ENCODE measurements at regions not wholly inside any gene's neighbourhood (a gene's known extent, or its start where the extent isn't known, plus 50 kb on each side); places are given as distances from the start of the nearest gene placed in this dataset.

GRCh38 chrX:39175418-39176057, 374.3 kb downstream of the MID1IP1 start:
- no peak overlapping the region for H2BK120ac ChIP-seq (ENCODE audit: low read depth, low read length, poor library complexity, severe bottlenecking)
- no peak overlapping the region for H3K56ac ChIP-seq (ENCODE audit: insufficient read length, low read depth, low read length)
- H2BK15ac ChIP-seq (ENCODE audit: low read depth, low read length), result no peak overlapping the region
- no peaks in the 10 kb centered on the region for H3K27me3 ChIP-seq (ENCODE audit: insufficient read depth, low read length)
- H3K4me2 ChIP-seq (ENCODE audit: insufficient read depth, insufficient read length, low read length), result no peak overlapping the region
- no peak overlapping the region for H3K27ac ChIP-seq (ENCODE audit: insufficient read length, low read depth, low read length)
- TF ChIP-seq CTCF (conservative IDR thresholded peaks at IDR 0.05), result no peak
- H3K27ac Mint-ChIP-seq, result no peak overlapping the region
- no peak overlapping the region for H2BK20ac ChIP-seq (ENCODE audit: low read depth, low read length, poor library complexity, severe bottlenecking)
- no peaks in the 10 kb centered on the region for H3K9me3 ChIP-seq (ENCODE audit: control insufficient read depth, low read depth, low read length)
- H3T11ph ChIP-seq (ENCODE audit: low read length), result no peak overlapping the region
- H3K4me1 ChIP-seq (ENCODE audit: insufficient read depth, low read length), result no peaks in the 10 kb centered on the region; the same call in 1 of the 2 replicates
- no peak overlapping the region for H3K14ac ChIP-seq (ENCODE audit: insufficient read depth, low read length)
- no peak overlapping the region for H4K5ac ChIP-seq (ENCODE audit: insufficient read length, low read depth, low read length)
- no peak overlapping the region for H2BK5ac ChIP-seq (ENCODE audit: insufficient read length, low read length)
- peaks cover 54 to 57% of the 10 kb centered on the region in 2 experiments for H3K9me3 Mint-ChIP-seq
- no peak overlapping the region for H3K18ac ChIP-seq (ENCODE audit: insufficient read length, low read depth, low read length)
- no peak overlapping the region for H3K9ac ChIP-seq (ENCODE audit: extremely low read depth, insufficient read length, low read length)
- no peaks in the 10 kb centered on the region for H4K20me1 ChIP-seq (ENCODE audit: control insufficient read depth, insufficient read depth, insufficient read length)
- no peaks in the 10 kb centered on the region for H3K79me2 ChIP-seq (ENCODE audit: insufficient read depth, low read length)
- no peak overlapping the region for H2AFZ ChIP-seq (ENCODE audit: low read length)
- H3K36me3 Mint-ChIP-seq (ENCODE audit: insufficient read depth in 1 of 3, low read depth in 3 of 3), result peaks cover 0 to 4% (median 0%) of the 10 kb centered on the region in 3 experiments; a peak in 2 of 7 replicates
- H3K27me3 Mint-ChIP-seq (ENCODE audit: low read depth), result no peaks in the 10 kb centered on the region
- no peaks in the 10 kb centered on the region for H3K23me2 ChIP-seq (ENCODE audit: insufficient read length, low read depth, low read length, poor library complexity, severe bottlenecking)
- no peak overlapping the region for H3K4ac ChIP-seq (ENCODE audit: low read depth, low read length)
- H4K91ac ChIP-seq (ENCODE audit: insufficient read length, low read depth, low read length), result no peak overlapping the region
- no peak overlapping the region for H2BK12ac ChIP-seq (ENCODE audit: insufficient read length, low read depth, low read length)
- H3K4me3 Mint-ChIP-seq, result no peak overlapping the region
- WGBS (ENCODE audit: extremely low coverage, insufficient read length, low lambda C conversion rate), result no CpG with 5 or more reads among the region's 6 CpGs
- no peaks in the 10 kb centered on the region for H3K79me1 ChIP-seq (ENCODE audit: insufficient read depth, low read depth, low read length, poor library complexity, severe bottlenecking)
- no peak overlapping the region for H4K8ac ChIP-seq (replicated peaks; ENCODE audit: insufficient read length, low read depth, low read length)
- H3K4me1 Mint-ChIP-seq, result peaks cover 8% of the 10 kb centered on the region in 2 experiments; a peak in 3 of 4 replicates
- no peak overlapping the region for H2AK5ac ChIP-seq (ENCODE audit: insufficient read length, low read length)
- no peak for DNase-seq
- no peak overlapping the region for H3K23ac ChIP-seq (ENCODE audit: insufficient read length, low read depth, low read length)

All from H9 (cell line).